ENCODE measurements at regions not wholly inside any gene's neighbourhood (a gene's known extent, or its start where the extent isn't known, plus 50 kb on each side); places are given as distances from the start of the nearest gene placed in this dataset.

GRCh38 chr15:38692789-38693062, 128.1 kb upstream of the RASGRP1 start:
- H3K79me2 ChIP-seq (ENCODE audit: insufficient read depth, low read length) = no peaks in the 10 kb centered on the region
- H3K9me3 ChIP-seq (ENCODE audit: low read length) = no peaks in the 10 kb centered on the region
- no peak overlapping the region for H3K27ac ChIP-seq (ENCODE audit: low read depth, low read length, poor library complexity, severe bottlenecking)
- H3K9me2 ChIP-seq (ENCODE audit: low read depth, low read length) = no peaks in the 10 kb centered on the region
- H3F3A ChIP-seq (ENCODE audit: insufficient read depth, low read length) = no peaks in the 10 kb centered on the region
- H3K4me3 ChIP-seq (ENCODE audit: low read depth, low read length, poor library complexity, severe bottlenecking) = no peak overlapping the region
- no peak overlapping the region for H3K4me2 ChIP-seq (ENCODE audit: low read length)
- no peaks in the 10 kb centered on the region for H3K4me1 ChIP-seq (ENCODE audit: insufficient read depth, low read length, severe bottlenecking)
- H3K36me3 ChIP-seq (ENCODE audit: insufficient read depth, low read length) = no peaks in the 10 kb centered on the region
- no peak overlapping the region for H2AFZ ChIP-seq (ENCODE audit: low read length)
- H3K9ac ChIP-seq (ENCODE audit: low read length) = no peak overlapping the region
- H4K20me1 ChIP-seq (ENCODE audit: insufficient read depth, low read length) = no peaks in the 10 kb centered on the region
- TF ChIP-seq, protein P1, sequence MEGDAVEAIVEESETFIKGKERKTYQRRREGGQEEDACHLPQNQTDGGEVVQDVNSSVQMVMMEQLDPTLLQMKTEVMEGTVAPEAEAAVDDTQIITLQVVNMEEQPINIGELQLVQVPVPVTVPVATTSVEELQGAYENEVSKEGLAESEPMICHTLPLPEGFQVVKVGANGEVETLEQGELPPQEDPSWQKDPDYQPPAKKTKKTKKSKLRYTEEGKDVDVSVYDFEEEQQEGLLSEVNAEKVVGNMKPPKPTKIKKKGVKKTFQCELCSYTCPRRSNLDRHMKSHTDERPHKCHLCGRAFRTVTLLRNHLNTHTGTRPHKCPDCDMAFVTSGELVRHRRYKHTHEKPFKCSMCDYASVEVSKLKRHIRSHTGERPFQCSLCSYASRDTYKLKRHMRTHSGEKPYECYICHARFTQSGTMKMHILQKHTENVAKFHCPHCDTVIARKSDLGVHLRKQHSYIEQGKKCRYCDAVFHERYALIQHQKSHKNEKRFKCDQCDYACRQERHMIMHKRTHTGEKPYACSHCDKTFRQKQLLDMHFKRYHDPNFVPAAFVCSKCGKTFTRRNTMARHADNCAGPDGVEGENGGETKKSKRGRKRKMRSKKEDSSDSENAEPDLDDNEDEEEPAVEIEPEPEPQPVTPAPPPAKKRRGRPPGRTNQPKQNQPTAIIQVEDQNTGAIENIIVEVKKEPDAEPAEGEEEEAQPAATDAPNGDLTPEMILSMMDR (IDR thresholded peaks at IDR 0.05; ENCODE audit: low read length) = no peak
- no peak for TF ChIP-seq EZH2 (IDR thresholded peaks at IDR 0.05; ENCODE audit: borderline replicate concordance, low read length)
- H3K27me3 ChIP-seq (ENCODE audit: insufficient read depth, low read length) = no peaks in the 10 kb centered on the region

GRCh38 chr15:38695249-38696108, 130.9 kb upstream of the RASGRP1 start:
- Histone ChIP-seq H3K9ac (ENCODE audit: low read length) (no peak overlapping the region), H3K4me1 (ENCODE audit: insufficient read depth, low read length, severe bottlenecking) (no peaks in the 10 kb centered on the region), H3K79me2 (ENCODE audit: insufficient read depth, low read length) (no peaks in the 10 kb centered on the region), H3F3A (ENCODE audit: insufficient read depth, low read length) (no peaks in the 10 kb centered on the region), H3K4me3 (ENCODE audit: low read depth, low read length, poor library complexity, severe bottlenecking) (no peak overlapping the region), H3K27me3 (ENCODE audit: insufficient read depth, low read length) (no peaks in the 10 kb centered on the region), H3K4me2 (ENCODE audit: low read length) (no peak overlapping the region), H3K27ac (ENCODE audit: low read depth, low read length, poor library complexity, severe bottlenecking) (no peak overlapping the region), H2AFZ (ENCODE audit: low read length) (no peak overlapping the region), H4K20me1 (ENCODE audit: insufficient read depth, low read length) (no peaks in the 10 kb centered on the region), H3K36me3 (ENCODE audit: insufficient read depth, low read length) (no peaks in the 10 kb centered on the region), H3K9me3 (ENCODE audit: low read length) (no peaks in the 10 kb centered on the region), H3K9me2 (ENCODE audit: low read depth, low read length) (no peaks in the 10 kb centered on the region)
- TF ChIP-seq EZH2 (IDR thresholded peaks at IDR 0.05; ENCODE audit: borderline replicate concordance, low read length) = no peak
- TF ChIP-seq, protein P1 (IDR thresholded peaks at IDR 0.05; ENCODE audit: low read length) = no peak

GRCh38 chr15:38696109-38696727, 131.6 kb upstream of the RASGRP1 start:
- H2AFZ ChIP-seq (ENCODE audit: low read length) = no peak overlapping the region

More at GRCh38 chr15:38696109-38696727, 131.6 kb upstream of the RASGRP1 start:
- Histone ChIP-seq H3K27me3 (ENCODE audit: insufficient read depth, low read length) (no peaks in the 10 kb centered on the region), H3K4me3 (ENCODE audit: low read depth, low read length, poor library complexity, severe bottlenecking) (no peak overlapping the region), H3K9ac (ENCODE audit: low read length) (no peak overlapping the region), H3K9me2 (ENCODE audit: low read depth, low read length) (no peaks in the 10 kb centered on the region), H3K4me2 (ENCODE audit: low read length) (no peak overlapping the region), H3K36me3 (ENCODE audit: insufficient read depth, low read length) (no peaks in the 10 kb centered on the region), H3F3A (ENCODE audit: insufficient read depth, low read length) (no peaks in the 10 kb centered on the region), H3K27ac (ENCODE audit: low read depth, low read length, poor library complexity, severe bottlenecking) (no peak overlapping the region), H3K79me2 (ENCODE audit: insufficient read depth, low read length) (no peaks in the 10 kb centered on the region), H3K4me1 (ENCODE audit: insufficient read depth, low read length, severe bottlenecking) (no peaks in the 10 kb centered on the region), H4K20me1 (ENCODE audit: insufficient read depth, low read length) (no peaks in the 10 kb centered on the region), H3K9me3 (ENCODE audit: low read length) (no peaks in the 10 kb centered on the region)
- TF ChIP-seq EZH2 (IDR thresholded peaks at IDR 0.05; ENCODE audit: borderline replicate concordance, low read length) = no peak
- TF ChIP-seq, protein P1 (IDR thresholded peaks at IDR 0.05; ENCODE audit: low read length) = no peak
